ENCODE measurements at regions not wholly inside any gene's neighbourhood (a gene's known extent, or its start where the extent isn't known, plus 50 kb on each side); places are given as distances from the start of the nearest gene placed in this dataset.
"Not testable (repeated sequence)": the region's sequence is repeated elsewhere in the genome, so short reads cannot be mapped to it uniquely, and the experiment has no call there.

DNA sequence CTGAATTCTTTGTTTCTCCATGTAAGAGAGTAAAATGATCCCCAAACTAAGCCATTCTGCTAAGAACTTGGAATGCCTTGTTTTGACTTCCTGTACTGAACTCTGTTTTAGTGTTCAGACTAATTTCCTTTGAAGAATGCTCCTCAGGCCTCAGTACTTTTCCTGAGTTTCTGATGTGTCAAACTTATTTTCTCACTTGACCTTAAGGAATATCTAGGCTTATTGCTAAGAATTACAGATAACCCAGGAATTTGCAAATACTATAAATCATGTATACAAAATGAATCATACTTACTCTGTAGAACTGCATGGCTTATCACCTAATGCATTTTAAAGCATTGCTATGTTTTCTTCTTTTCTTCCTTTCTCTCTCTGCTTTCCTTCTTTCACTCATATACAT is 93.1 kb upstream of the PKP2 start:
- H3K9me3 ChIP-seq (ENCODE audit: control insufficient read depth, insufficient read depth, low read length): no peaks in the 10 kb centered on the region
- no peak overlapping the region for H3K9ac ChIP-seq (ENCODE audit: low read depth, low read length)
- peaks cover 19% of the 10 kb centered on the region for H3K4me1 ChIP-seq (ENCODE audit: control insufficient read depth, insufficient read depth, low read length)
- H3K27me3 ChIP-seq (ENCODE audit: control insufficient read depth, insufficient read depth, low read length): no peaks in the 10 kb centered on the region
- no peak overlapping the region for H3K4me3 ChIP-seq (ENCODE audit: low read depth, low read length)
- H3K27ac ChIP-seq (ENCODE audit: low read depth, low read length): no peak overlapping the region
- H3K36me3 ChIP-seq (ENCODE audit: control insufficient read depth, insufficient read depth, low read length): no peaks in the 10 kb centered on the region

DNA sequence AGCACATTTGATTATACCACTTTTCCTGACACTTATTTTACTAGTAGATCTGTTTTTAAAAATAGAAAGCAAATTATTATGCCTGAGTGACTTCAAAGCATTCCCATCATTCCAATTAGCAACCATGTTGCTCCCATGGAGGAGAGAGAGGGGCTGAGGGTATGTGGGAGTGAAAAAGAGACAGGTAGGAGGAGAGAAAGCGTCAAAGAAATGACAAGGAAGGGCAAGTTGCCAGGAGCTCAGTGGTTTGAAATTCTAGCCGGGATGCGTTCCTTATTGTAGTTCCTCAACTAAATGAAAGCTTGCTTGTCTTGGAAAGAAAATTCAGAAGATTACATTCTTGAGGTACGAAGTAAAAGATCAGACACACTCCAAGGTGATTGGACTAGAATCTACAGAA is 92.4 kb upstream of the PKP2 start:
- Histone ChIP-seq H3K9me3 (ENCODE audit: control insufficient read depth, insufficient read depth, low read length) (no peaks in the 10 kb centered on the region), H3K4me3 (ENCODE audit: low read depth, low read length) (no peak overlapping the region), H3K27ac (ENCODE audit: low read depth, low read length) (no peak overlapping the region), H3K9ac (ENCODE audit: low read depth, low read length) (no peak overlapping the region), H3K36me3 (ENCODE audit: control insufficient read depth, insufficient read depth, low read length) (no peaks in the 10 kb centered on the region), H3K27me3 (ENCODE audit: control insufficient read depth, insufficient read depth, low read length) (no peaks in the 10 kb centered on the region), H3K4me1 (ENCODE audit: control insufficient read depth, insufficient read depth, low read length) (peaks cover 19% of the 10 kb centered on the region)

DNA sequence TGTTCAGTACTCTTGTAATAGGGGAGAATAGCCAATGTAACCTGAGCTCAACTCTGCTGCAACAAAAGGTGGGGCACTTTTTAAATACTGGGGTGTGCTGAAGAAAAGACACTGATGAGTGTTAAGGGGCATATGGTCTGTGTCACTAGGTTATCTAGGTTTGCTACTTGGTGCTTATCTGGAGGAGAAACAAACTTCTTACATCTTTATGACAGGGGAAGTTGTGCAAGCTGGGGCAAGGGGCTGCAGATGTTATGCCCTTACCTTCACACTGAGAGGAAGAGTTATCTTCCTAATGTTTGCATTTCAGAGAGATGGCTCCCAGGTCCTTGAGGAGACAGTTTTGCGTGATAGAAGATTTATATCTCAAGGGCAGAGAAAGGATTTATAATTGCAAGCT is 90.9 kb upstream of the PKP2 start:
- Histone ChIP-seq H3K27ac (ENCODE audit: low read depth, low read length) (no peak overlapping the region), H3K36me3 (ENCODE audit: control insufficient read depth, insufficient read depth, low read length) (no peaks in the 10 kb centered on the region), H3K9me3 (ENCODE audit: control insufficient read depth, insufficient read depth, low read length) (no peaks in the 10 kb centered on the region), H3K4me1 (ENCODE audit: control insufficient read depth, insufficient read depth, low read length) (peaks cover 25% of the 10 kb centered on the region), H3K27me3 (ENCODE audit: control insufficient read depth, insufficient read depth, low read length) (no peaks in the 10 kb centered on the region), H3K4me3 (ENCODE audit: low read depth, low read length) (no peak overlapping the region), H3K9ac (ENCODE audit: low read depth, low read length) (no peak overlapping the region)

DNA sequence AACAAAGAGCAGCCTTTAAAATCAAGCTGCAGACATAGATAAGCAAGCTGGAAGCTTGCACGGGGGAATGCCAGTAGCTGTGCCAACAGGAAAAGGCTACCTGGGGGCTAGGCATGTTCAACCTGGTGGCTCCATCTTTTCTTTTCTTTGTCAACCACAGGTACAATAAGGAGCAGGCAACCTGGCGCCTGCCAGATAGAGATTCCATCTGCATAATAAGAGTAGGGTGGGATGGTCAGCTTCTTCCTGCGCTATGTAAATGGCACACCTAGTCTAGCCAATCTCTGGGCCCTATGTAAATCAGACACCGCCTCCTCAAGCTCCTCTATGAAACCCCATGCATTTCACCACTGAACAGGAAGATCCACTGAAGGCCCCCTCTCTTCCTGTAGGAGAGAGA is 87.4 kb upstream of the PKP2 start:
- Histone ChIP-seq H3K9ac (ENCODE audit: low read depth, low read length) (no peak overlapping the region), H3K27me3 (ENCODE audit: control insufficient read depth, insufficient read depth, low read length) (no peaks in the 10 kb centered on the region), H3K4me3 (ENCODE audit: low read depth, low read length) (no peak overlapping the region), H3K9me3 (ENCODE audit: control insufficient read depth, insufficient read depth, low read length) (no peaks in the 10 kb centered on the region), H3K36me3 (ENCODE audit: control insufficient read depth, insufficient read depth, low read length) (no peaks in the 10 kb centered on the region), H3K27ac (ENCODE audit: low read depth, low read length) (peak overlapping the region; percentile 58), H3K4me1 (ENCODE audit: control insufficient read depth, insufficient read depth, low read length) (peaks cover 9% of the 10 kb centered on the region)

DNA sequence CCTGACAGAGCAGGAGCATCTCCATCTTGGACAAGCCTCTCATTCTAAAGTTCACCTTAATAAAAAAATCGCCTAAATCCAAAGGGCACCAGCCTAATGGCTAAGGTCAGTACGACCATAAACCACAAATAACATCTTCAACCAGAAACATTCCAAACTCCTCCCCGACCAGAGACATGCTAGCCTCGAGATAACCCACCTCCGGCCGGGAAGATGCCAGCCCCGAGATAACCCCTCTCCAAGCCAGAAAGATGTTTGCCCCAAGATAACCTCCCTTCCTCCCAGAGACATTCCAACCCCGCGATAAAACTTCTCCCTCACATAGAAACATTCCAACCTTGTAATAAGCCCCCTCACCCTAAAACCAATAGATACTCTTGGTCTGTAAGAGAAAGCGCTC is 86.8 kb upstream of the PKP2 start:
- Histone ChIP-seq H3K36me3 (ENCODE audit: control insufficient read depth, insufficient read depth, low read length) (no peaks in the 10 kb centered on the region), H3K4me1 (ENCODE audit: control insufficient read depth, insufficient read depth, low read length) (peaks cover 7% of the 10 kb centered on the region), H3K9ac (ENCODE audit: low read depth, low read length) (no peak overlapping the region), H3K27me3 (ENCODE audit: control insufficient read depth, insufficient read depth, low read length) (no peaks in the 10 kb centered on the region), H3K9me3 (ENCODE audit: control insufficient read depth, insufficient read depth, low read length) (no peaks in the 10 kb centered on the region), H3K27ac (ENCODE audit: low read depth, low read length) (peak overlapping the region; percentile 58), H3K4me3 (ENCODE audit: low read depth, low read length) (no peak overlapping the region)

DNA sequence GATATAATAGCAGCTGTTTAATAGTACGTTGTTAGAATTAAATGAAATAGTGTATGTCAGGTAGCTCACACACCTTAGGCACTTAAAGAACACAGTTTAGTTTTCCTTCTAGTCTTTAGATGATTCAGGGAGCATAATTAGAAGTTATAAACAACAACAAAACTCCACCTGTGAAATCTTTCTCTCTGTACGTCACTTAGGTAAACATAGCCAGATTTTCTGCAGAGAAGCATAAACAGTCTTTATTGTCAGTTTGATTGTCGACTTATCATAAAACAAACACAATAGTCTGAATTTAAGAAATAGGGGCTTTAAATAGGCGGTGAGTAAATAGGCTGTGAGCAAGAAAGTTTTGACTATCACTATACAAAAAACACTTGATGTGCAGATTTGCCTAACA is 84.6 kb upstream of the PKP2 start:
- Histone ChIP-seq H3K4me1 (ENCODE audit: control insufficient read depth, insufficient read depth, low read length) (peaks cover 12% of the 10 kb centered on the region), H3K27ac (ENCODE audit: low read depth, low read length) (no peak overlapping the region), H3K4me3 (ENCODE audit: low read depth, low read length) (no peak overlapping the region), H3K9ac (ENCODE audit: low read depth, low read length) (no peak overlapping the region), H3K9me3 (ENCODE audit: control insufficient read depth, insufficient read depth, low read length) (no peaks in the 10 kb centered on the region), H3K36me3 (ENCODE audit: control insufficient read depth, insufficient read depth, low read length) (no peaks in the 10 kb centered on the region), H3K27me3 (ENCODE audit: control insufficient read depth, insufficient read depth, low read length) (no peaks in the 10 kb centered on the region)

DNA sequence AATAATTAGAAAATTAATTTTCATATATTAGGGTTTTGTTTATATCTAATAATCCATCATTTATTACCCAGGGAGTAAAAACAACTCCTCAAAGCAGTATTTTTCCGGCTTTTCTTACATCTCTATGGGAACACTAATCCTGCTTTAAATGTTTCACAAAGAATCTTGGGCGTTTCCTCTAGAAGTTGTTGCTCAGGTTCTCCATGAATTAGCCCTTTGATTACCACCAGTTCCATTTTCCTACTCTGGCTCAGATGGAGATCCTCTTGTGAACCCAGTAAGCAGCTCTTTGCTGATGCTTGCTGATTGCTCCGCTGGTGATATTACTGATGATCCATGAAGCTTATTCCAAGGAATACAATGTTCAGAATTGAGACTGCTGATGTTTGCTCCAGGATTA is 78.5 kb upstream of the PKP2 start:
- H3K4me3 ChIP-seq (ENCODE audit: low read depth, low read length): no peak overlapping the region
- peaks cover 7% of the 10 kb centered on the region; the same call in 1 of the 2 replicates for H3K4me1 ChIP-seq (ENCODE audit: control insufficient read depth, insufficient read depth, low read length)
- H3K36me3 ChIP-seq (ENCODE audit: control insufficient read depth, insufficient read depth, low read length): no peaks in the 10 kb centered on the region

DNA sequence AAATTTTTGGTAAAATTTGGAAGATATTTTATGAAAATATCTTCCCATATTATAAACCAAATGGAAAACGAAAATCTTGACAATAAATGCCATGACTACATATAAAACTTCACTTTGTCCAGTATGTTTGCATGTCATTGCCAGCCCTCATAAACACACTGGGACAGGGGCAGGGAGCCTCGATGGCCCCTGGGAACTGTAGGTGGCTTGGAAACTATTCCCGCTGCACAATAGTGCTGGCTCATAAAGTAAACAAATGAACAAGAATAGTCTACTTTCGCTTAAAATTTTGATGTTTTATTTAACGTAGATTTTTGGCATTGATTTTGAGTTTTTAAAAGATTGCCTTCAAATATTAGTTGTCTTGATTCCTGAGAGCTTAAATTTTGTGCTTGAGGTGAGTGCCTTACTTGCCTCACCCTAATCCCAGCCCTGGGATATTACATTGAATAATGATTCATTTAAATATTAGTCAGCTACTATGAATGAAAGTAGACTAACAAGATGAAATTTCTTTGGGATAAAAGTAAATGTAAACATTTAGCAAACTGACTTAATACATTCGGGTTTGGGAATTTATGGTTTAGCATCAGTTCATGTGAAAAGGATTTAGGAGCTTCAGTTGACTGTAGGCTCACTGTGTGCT is 74.0 kb upstream of the PKP2 start:
- no peak overlapping the region for H3K27ac ChIP-seq (ENCODE audit: low read depth, low read length)
- no peaks in the 10 kb centered on the region for H3K9me3 ChIP-seq (ENCODE audit: control insufficient read depth, insufficient read depth, low read length)
- H3K4me3 ChIP-seq (ENCODE audit: low read depth, low read length): no peak overlapping the region
- no peak overlapping the region for H3K9ac ChIP-seq (ENCODE audit: low read depth, low read length)
- no peaks in the 10 kb centered on the region for H3K36me3 ChIP-seq (ENCODE audit: control insufficient read depth, insufficient read depth, low read length)
- no peaks in the 10 kb centered on the region for H3K27me3 ChIP-seq (ENCODE audit: control insufficient read depth, insufficient read depth, low read length)
- no peaks in the 10 kb centered on the region for H3K4me1 ChIP-seq (ENCODE audit: control insufficient read depth, insufficient read depth, low read length)

More for the DNA sequence above, 78.5 kb upstream of the PKP2 start:
- H3K27ac ChIP-seq (ENCODE audit: low read depth, low read length): no peak overlapping the region
- no peaks in the 10 kb centered on the region for H3K27me3 ChIP-seq (ENCODE audit: control insufficient read depth, insufficient read depth, low read length)
- H3K9ac ChIP-seq (ENCODE audit: low read depth, low read length): no peak overlapping the region
- H3K9me3 ChIP-seq (ENCODE audit: control insufficient read depth, insufficient read depth, low read length): no peaks in the 10 kb centered on the region

DNA sequence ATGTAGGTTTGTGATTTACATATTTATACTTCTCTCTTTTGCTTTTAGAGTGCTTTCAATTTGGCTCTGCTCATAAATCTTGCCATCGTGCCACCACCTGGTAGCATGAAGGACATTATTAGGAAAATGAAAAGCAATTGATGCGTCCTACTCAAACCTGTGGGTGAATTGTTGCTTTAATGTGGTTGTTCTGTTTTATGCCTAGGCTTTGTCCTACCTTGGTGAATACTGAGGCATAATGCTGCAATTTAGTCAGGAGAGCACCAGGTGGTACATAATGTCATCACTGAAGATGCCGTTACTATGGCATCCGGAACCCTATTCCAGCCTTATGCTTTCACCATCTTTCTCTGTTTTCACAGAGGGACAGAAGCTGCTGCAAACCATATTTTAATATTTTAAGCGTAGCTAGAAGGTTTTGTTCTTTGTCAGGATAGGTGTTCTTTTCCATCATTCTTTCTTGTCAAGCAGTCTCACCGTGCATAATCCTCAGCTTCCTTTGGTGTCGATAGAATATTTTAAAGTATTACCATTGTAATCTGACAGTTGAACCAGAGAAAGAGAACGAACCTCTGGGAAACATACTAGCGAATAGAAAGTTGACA is 68.5 kb upstream of the PKP2 start:
- no peaks in the 10 kb centered on the region for H3K9me3 ChIP-seq (ENCODE audit: control insufficient read depth, insufficient read depth, low read length)
- no peaks in the 10 kb centered on the region for H3K4me1 ChIP-seq (ENCODE audit: control insufficient read depth, insufficient read depth, low read length)
- H3K27me3 ChIP-seq (ENCODE audit: control insufficient read depth, insufficient read depth, low read length): no peaks in the 10 kb centered on the region
- no peak overlapping the region for H3K27ac ChIP-seq (ENCODE audit: low read depth, low read length)
- H3K9ac ChIP-seq (ENCODE audit: low read depth, low read length): no peak overlapping the region
- no peaks in the 10 kb centered on the region for H3K36me3 ChIP-seq (ENCODE audit: control insufficient read depth, insufficient read depth, low read length)
- no peak overlapping the region for H3K4me3 ChIP-seq (ENCODE audit: low read depth, low read length)

DNA sequence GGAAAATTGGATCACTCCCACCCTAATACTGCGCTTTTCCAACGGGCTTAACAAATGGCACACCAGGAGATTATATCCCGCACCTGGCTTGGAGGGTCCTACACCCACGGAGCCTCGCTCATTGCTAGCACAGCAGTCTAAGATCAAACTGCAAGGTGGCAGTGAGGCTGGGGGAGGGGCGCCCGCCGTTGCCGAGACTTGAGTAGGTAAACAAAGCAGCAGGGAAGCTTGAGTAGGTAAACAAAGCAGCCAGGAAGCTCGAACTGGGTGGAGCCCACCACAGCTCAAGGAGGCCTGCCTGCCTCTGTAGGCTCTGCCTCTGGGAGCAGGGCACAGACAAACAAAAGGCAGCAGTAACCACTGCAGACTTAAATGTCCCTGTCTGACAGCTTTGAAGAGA is 59.8 kb upstream of the PKP2 start:
- not testable (repeated sequence) for H3K4me1 ChIP-seq (ENCODE audit: control insufficient read depth, insufficient read depth, low read length); H3K27ac ChIP-seq (ENCODE audit: low read depth, low read length); H3K36me3 ChIP-seq (ENCODE audit: control insufficient read depth, insufficient read depth, low read length); H3K9ac ChIP-seq (ENCODE audit: low read depth, low read length); H3K27me3 ChIP-seq (ENCODE audit: control insufficient read depth, insufficient read depth, low read length); H3K4me3 ChIP-seq (ENCODE audit: low read depth, low read length)
- peaks cover 19% of the 10 kb centered on the region for H3K9me3 ChIP-seq (ENCODE audit: control insufficient read depth, insufficient read depth, low read length)

DNA sequence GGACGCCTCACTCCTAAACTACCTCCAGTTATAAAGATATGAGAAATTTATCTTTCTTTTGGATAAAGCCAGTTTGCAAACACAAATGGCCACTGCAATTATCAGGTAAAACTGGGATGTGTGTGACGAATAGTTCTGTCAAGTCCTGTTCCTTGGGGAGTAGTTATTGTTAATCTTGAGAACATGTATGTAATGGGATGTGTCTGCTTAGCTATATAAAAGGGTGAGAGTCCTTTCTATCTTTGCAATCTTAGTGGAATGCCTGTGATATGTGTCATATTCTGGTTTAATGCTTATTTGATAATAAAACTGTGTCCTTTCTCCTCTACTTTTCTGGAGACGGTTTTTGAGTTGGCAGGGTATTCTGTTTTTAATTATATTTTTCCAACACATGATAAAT is 56.1 kb upstream of the PKP2 start:
- no peaks in the 10 kb centered on the region for H3K27me3 ChIP-seq (ENCODE audit: control insufficient read depth, insufficient read depth, low read length)
- H3K9me3 ChIP-seq (ENCODE audit: control insufficient read depth, insufficient read depth, low read length): peaks cover 19% of the 10 kb centered on the region
- no peak overlapping the region for H3K27ac ChIP-seq (ENCODE audit: low read depth, low read length)
- H3K9ac ChIP-seq (ENCODE audit: low read depth, low read length): no peak overlapping the region
- H3K4me3 ChIP-seq (ENCODE audit: low read depth, low read length): no peak overlapping the region
- H3K4me1 ChIP-seq (ENCODE audit: control insufficient read depth, insufficient read depth, low read length): no peaks in the 10 kb centered on the region
- no peaks in the 10 kb centered on the region for H3K36me3 ChIP-seq (ENCODE audit: control insufficient read depth, insufficient read depth, low read length)

Measured in HUES48 (cell line).